Tibial artery (tissue), 4 donors: ENCODE measurements at regions not wholly inside any gene's neighbourhood (a gene's known extent, or its start where the extent isn't known, plus 50 kb on each side); places are given as distances from the start of the nearest gene placed in this dataset.

Source experiments
- DNase-seq, 2 donors: peaks; one replicate each; pipeline ENCODE4 v3.0.0-alpha.2; 2019
- H3K27ac ChIP-seq, 2 donors: fragments of 200-600 bp; sonication (generic) in 1 of 2; 1 replicate in 1 of 2; 2 replicates in 1 of 2; pipeline ENCODE4 v1.5.1; 2018 to 2019; ENCODE audit warnings: mild to moderate bottlenecking in 1 of 2
- H3K27me3 ChIP-seq, 2 donors: fragments of 200-600 bp; sonication (generic) in 1 of 2; one replicate each; pipeline versions ENCODE4 v1.5.1 to v1.6.0; 2016 to 2019
- H3K36me3 ChIP-seq, 3 donors: fragments of 200-600 bp; sonication (generic) in 2 of 3; one replicate each; pipeline ENCODE4 v1.5.1; 2016 to 2019; ENCODE audit warnings: mild to moderate bottlenecking in 2 of 3
- H3K4me1 ChIP-seq, 4 donors: fragments of 200-600 bp; sonication (generic) in 2 of 4; 1 replicate in 3 of 4; 2 replicates in 1 of 4; pipeline ENCODE4 v1.5.1; 2016 to 2019
- H3K4me3 ChIP-seq, 2 donors: fragments of 200-600 bp; sonication (generic) in 1 of 2; 1 replicate in 1 of 2; 2 replicates in 1 of 2; pipeline ENCODE4 v1.5.1; 2018 to 2019; ENCODE audit warnings: mild to moderate bottlenecking in 2 of 2
- H3K9me3 ChIP-seq, 3 donors: fragments of 200-600 bp; sonication (generic) in 1 of 3; one replicate each; pipeline ENCODE4 v1.5.1; 2016 to 2019
- intact Hi-C: fragments of 100-400 bp; cut with DNase I; formaldehyde crosslinking; loops from one replicate; pipeline ENCODE4 v1.15.0; 2023; ENCODE audit warnings: low total_unique reads
- TF ChIP-seq, protein P1 (sequence below), 2 experiments: fragments of 200-600 bp in 1 of 2; fragments of 450-650 bp in 1 of 2; IDR thresholded peaks; one replicate each; pipeline ENCODE4 v1.5.1; 2017 to 2019; ENCODE audit warnings: antibody characterized with exemption in 2 of 2, mild to moderate bottlenecking in 1 of 2, moderate library complexity in 1 of 2

DNA sequence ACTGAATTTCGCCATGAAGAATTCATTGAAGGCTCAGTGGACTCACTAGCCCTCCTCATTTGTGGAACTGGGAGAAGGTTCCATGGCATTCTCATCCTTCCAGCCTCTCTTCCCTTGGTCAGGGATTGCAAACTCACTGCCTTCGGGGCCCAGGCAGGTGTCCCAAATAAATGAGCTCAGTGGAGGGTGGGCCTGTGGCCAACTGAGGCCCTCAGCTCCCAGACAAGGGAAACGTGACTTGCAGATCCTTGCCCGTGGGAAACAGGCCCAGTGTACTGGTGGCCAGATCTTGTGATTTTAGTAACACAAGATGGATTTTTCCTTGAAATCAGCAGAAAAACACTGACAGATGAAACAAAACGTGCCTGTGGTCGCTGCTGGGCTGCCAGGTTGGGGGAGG lies 168.7 kb upstream of the CTBP2 start:
- H3K36me3 ChIP-seq: no peaks in the 10 kb centered on the region
- TF ChIP-seq, protein P1, sequence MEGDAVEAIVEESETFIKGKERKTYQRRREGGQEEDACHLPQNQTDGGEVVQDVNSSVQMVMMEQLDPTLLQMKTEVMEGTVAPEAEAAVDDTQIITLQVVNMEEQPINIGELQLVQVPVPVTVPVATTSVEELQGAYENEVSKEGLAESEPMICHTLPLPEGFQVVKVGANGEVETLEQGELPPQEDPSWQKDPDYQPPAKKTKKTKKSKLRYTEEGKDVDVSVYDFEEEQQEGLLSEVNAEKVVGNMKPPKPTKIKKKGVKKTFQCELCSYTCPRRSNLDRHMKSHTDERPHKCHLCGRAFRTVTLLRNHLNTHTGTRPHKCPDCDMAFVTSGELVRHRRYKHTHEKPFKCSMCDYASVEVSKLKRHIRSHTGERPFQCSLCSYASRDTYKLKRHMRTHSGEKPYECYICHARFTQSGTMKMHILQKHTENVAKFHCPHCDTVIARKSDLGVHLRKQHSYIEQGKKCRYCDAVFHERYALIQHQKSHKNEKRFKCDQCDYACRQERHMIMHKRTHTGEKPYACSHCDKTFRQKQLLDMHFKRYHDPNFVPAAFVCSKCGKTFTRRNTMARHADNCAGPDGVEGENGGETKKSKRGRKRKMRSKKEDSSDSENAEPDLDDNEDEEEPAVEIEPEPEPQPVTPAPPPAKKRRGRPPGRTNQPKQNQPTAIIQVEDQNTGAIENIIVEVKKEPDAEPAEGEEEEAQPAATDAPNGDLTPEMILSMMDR (IDR thresholded peaks at IDR 0.05): no peak
- intact Hi-C loops: no loop called here
- no peaks in the 10 kb centered on the region for H3K27me3 ChIP-seq
- no peak overlapping the region for H3K4me3 ChIP-seq
- no peak for DNase-seq
- H3K27ac ChIP-seq: no peak overlapping the region
- no peaks in the 10 kb centered on the region for H3K4me1 ChIP-seq
- H3K9me3 ChIP-seq: peaks cover 0 to 15% (median 0%) of the 10 kb centered on the region in 3 donors

DNA sequence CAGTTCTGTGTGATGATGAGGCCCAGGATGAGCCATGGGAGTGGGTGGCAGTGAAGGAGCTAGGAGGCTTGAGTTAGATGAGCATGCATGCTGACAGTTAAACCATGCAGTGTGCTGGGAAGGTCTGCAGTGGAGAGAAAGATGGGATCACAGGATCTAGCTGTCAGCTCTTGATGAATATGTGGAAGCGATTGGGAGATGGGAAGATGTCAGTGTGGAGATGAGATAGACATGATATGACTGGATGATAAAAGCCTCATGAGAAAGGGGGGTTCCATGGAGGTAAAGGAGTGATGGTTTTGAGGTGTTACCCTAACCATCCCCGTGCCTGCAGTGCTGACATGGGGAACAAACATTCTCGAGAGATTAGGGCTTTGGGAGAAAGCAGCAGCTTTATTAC lies 165.0 kb upstream of the CTBP2 start:
- DNase-seq: no peak
- TF ChIP-seq, protein P1 (IDR thresholded peaks at IDR 0.05): no peak
- no peaks in the 10 kb centered on the region for H3K36me3 ChIP-seq
- no peak overlapping the region for H3K4me3 ChIP-seq
- no peaks in the 10 kb centered on the region for H3K4me1 ChIP-seq
- intact Hi-C loops: no loop called here
- peaks cover 0 to 28% (median 21%) of the 10 kb centered on the region in 3 donors for H3K9me3 ChIP-seq
- H3K27me3 ChIP-seq: no peaks in the 10 kb centered on the region
- H3K27ac ChIP-seq: no peak overlapping the region

- Histone ChIP-seq H3K27me3 (no peaks in the 10 kb centered on the region), H3K4me3 (no peak overlapping the region), H3K27ac (no peak overlapping the region), H3K9me3 (no peaks in the 10 kb centered on the region), H3K36me3 (no peaks in the 10 kb centered on the region), H3K4me1 (no peaks in the 10 kb centered on the region)
- TF ChIP-seq, protein P1 (IDR thresholded peaks at IDR 0.05): no peak
- no peak for DNase-seq
- intact Hi-C loops: no loop called here
Observed at GRCh38 chr10:125316436-125316835, 156.1 kb upstream of the CTBP2 start.

DNA sequence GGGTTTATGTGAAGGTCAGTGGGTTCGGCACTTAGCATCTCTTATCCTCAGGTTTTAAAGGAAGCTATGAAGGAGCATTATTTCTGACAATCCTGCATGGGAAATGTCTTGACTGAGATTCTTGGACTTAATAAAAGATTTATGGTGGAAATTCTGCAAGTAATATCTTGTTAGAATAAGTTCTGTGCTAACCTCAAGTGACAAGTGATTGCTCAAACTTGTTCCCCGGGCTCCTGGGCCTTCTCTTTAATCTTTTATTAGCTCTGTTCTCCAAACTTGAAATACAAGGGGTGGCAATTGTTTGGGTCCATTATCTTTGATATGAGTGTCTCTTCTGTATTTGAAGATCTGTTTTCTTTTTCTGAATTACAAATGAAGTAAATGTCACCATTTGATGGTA lies 140.6 kb upstream of the CTBP2 start:
- no peaks in the 10 kb centered on the region for H3K9me3 ChIP-seq
- H3K27me3 ChIP-seq: no peaks in the 10 kb centered on the region
- DNase-seq: no peak
- H3K27ac ChIP-seq: no peak overlapping the region
- H3K4me1 ChIP-seq: no peaks in the 10 kb centered on the region
- intact Hi-C loops: no loop called here
- H3K4me3 ChIP-seq: no peak overlapping the region
- no peaks in the 10 kb centered on the region for H3K36me3 ChIP-seq
- TF ChIP-seq, protein P1 (IDR thresholded peaks at IDR 0.05): no peak

- H3K36me3 ChIP-seq: no peaks in the 10 kb centered on the region
- H3K9me3 ChIP-seq: no peaks in the 10 kb centered on the region
- H3K27me3 ChIP-seq: no peaks in the 10 kb centered on the region
- no peak overlapping the region for H3K4me3 ChIP-seq
- TF ChIP-seq, protein P1 (IDR thresholded peaks at IDR 0.05): no peak
- H3K27ac ChIP-seq: no peak overlapping the region
- no peak for DNase-seq
- intact Hi-C loops: no loop called here
- H3K4me1 ChIP-seq: no peaks in the 10 kb centered on the region
Observed at GRCh38 chr10:125299461-125299860, 139.1 kb upstream of the CTBP2 start.

GRCh38 chr10:125296598-125296997 lies 136.2 kb upstream of the CTBP2 start:
- H3K36me3 ChIP-seq: no peaks in the 10 kb centered on the region
- intact Hi-C loops: no loop called here
- no peaks in the 10 kb centered on the region for H3K27me3 ChIP-seq
- no peak for DNase-seq
- no peaks in the 10 kb centered on the region for H3K9me3 ChIP-seq
- H3K4me1 ChIP-seq: no peaks in the 10 kb centered on the region
- H3K27ac ChIP-seq: no peak overlapping the region
- TF ChIP-seq, protein P1 (IDR thresholded peaks at IDR 0.05): no peak
- H3K4me3 ChIP-seq: no peak overlapping the region
